ENCODE measurements at regions not wholly inside any gene's neighbourhood (a gene's known extent, or its start where the extent isn't known, plus 50 kb on each side); places are given as distances from the start of the nearest gene placed in this dataset.

DNA sequence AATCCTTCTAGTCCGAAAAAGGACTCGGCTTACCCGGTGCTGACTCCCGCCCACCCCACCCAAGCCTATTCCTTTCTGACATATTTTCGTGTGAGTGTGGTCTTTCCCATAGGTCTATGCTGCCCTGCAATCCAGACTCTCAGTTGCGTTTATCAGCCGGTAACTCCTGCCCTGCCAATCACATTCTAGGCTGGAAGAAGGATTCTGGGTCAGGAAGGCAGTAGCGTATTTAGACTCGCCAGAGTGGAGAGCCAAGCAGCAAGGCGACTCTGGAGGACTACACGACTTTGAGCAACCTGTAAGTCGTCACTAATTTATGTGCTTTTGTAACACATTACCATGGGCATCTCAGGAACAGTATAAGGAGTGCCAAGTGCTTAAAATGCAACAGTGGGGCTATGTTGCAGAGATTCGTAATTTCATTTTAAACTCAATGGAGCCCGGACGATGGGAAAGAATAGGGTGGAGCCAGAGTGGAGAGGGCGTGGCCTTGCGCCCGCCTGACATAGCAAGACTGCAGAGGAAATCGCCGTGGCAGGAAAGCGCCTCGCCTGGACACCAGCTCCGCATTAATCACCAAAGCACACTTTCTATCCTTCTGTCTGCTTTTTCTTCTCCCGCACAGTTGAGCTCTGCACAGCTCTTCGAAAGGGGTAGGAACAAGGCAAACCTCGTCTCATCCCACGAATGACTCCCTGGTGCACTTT, 1044.2 kb downstream of the AGBL1 start:
- no peak overlapping the region for H3K4me2 ChIP-seq
- H3K27ac ChIP-seq (ENCODE audit: low read depth), result no peak overlapping the region
- no peaks in the 10 kb centered on the region for H3K36me3 ChIP-seq (ENCODE audit: insufficient read depth)
- no peak for DNase-seq (ENCODE audit: low spot score)
- H3K27me3 ChIP-seq (ENCODE audit: insufficient read depth), result no peaks in the 10 kb centered on the region
- H3K27ac Mint-ChIP-seq, result no peak overlapping the region
- no peaks in the 10 kb centered on the region for H3K36me3 Mint-ChIP-seq (ENCODE audit: low read depth)
- no peak for ATAC-seq
- peaks cover 10% of the 10 kb centered on the region for H3K9me2 ChIP-seq (ENCODE audit: insufficient read depth)
- H3K4me3 ChIP-seq, result no peak overlapping the region
- H3K4me3 Mint-ChIP-seq, result no peak overlapping the region
- no peak for TF ChIP-seq EZH2phosphoT487 (IDR thresholded peaks at IDR 0.05; ENCODE audit: unreplicated experiment)
- TF ChIP-seq, protein P1, sequence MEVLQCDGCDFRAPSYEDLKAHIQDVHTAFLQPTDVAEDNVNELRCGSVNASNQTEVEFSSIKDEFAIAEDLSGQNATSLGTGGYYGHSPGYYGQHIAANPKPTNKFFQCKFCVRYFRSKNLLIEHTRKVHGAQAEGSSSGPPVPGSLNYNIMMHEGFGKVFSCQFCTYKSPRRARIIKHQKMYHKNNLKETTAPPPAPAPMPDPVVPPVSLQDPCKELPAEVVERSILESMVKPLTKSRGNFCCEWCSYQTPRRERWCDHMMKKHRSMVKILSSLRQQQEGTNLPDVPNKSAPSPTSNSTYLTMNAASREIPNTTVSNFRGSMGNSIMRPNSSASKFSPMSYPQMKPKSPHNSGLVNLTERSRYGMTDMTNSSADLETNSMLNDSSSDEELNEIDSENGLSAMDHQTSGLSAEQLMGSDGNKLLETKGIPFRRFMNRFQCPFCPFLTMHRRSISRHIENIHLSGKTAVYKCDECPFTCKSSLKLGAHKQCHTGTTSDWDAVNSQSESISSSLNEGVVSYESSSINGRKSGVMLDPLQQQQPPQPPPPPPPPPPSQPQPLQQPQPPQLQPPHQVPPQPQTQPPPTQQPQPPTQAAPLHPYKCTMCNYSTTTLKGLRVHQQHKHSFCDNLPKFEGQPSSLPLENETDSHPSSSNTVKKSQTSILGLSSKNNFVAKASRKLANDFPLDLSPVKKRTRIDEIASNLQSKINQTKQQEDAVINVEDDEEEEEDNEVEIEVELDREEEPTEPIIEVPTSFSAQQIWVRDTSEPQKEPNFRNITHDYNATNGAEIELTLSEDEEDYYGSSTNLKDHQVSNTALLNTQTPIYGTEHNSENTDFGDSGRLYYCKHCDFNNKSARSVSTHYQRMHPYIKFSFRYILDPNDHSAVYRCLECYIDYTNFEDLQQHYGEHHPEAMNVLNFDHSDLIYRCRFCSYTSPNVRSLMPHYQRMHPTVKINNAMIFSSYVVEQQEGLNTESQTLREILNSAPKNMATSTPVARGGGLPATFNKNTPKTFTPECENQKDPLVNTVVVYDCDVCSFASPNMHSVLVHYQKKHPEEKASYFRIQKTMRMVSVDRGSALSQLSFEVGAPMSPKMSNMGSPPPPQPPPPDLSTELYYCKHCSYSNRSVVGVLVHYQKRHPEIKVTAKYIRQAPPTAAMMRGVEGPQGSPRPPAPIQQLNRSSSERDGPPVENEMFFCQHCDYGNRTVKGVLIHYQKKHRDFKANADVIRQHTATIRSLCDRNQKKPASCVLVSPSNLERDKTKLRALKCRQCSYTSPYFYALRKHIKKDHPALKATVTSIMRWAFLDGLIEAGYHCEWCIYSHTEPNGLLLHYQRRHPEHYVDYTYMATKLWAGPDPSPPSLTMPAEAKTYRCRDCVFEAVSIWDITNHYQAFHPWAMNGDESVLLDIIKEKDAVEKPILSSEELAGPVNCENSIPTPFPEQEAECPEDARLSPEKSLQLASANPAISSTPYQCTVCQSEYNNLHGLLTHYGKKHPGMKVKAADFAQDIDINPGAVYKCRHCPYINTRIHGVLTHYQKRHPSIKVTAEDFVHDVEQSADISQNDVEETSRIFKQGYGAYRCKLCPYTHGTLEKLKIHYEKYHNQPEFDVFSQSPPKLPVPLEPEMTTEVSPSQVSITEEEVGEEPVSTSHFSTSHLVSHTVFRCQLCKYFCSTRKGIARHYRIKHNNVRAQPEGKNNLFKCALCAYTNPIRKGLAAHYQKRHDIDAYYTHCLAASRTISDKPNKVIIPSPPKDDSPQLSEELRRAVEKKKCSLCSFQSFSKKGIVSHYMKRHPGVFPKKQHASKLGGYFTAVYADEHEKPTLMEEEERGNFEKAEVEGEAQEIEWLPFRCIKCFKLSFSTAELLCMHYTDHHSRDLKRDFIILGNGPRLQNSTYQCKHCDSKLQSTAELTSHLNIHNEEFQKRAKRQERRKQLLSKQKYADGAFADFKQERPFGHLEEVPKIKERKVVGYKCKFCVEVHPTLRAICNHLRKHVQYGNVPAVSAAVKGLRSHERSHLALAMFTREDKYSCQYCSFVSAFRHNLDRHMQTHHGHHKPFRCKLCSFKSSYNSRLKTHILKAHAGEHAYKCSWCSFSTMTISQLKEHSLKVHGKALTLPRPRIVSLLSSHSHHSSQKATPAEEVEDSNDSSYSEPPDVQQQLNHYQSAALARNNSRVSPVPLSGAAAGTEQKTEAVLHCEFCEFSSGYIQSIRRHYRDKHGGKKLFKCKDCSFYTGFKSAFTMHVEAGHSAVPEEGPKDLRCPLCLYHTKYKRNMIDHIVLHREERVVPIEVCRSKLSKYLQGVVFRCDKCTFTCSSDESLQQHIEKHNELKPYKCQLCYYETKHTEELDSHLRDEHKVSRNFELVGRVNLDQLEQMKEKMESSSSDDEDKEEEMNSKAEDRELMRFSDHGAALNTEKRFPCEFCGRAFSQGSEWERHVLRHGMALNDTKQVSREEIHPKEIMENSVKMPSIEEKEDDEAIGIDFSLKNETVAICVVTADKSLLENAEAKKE (CRISPR knock-in tag; IDR thresholded peaks at IDR 0.05), result no peak
- no peak for TF ChIP-seq JUNB (IDR thresholded peaks at IDR 0.05; ENCODE audit: unreplicated experiment)
- TF ChIP-seq EZH2 (IDR thresholded peaks at IDR 0.05; ENCODE audit: low read depth, unreplicated experiment), result no peak
- TF ChIP-seq CTCF (conservative IDR thresholded peaks at IDR 0.05; ENCODE audit: low read depth in 2 of 2), result no peak
- peaks cover 2% of the 10 kb centered on the region for H3K27me3 Mint-ChIP-seq (ENCODE audit: insufficient read depth, low read depth, poor library complexity)
- H3K79me2 ChIP-seq (replicated peaks; ENCODE audit: insufficient read depth), result no peaks in the 10 kb centered on the region
- no peaks in the 10 kb centered on the region; the same call in 2 of the 3 replicates for H3K9me3 Mint-ChIP-seq
- no peaks in the 10 kb centered on the region for H4K20me1 ChIP-seq (replicated peaks; ENCODE audit: insufficient read depth)
- H3F3A ChIP-seq (replicated peaks; ENCODE audit: low read depth), result no peaks in the 10 kb centered on the region
- peaks cover 4% of the 10 kb centered on the region; the same call in 2 of the 3 replicates for H3K4me1 Mint-ChIP-seq
- no peak overlapping the region for H2AFZ ChIP-seq
- H3K4me1 ChIP-seq (ENCODE audit: insufficient read depth), result peaks cover 8% of the 10 kb centered on the region; the same call in 1 of the 2 replicates
